AG04449 (cell line): ENCODE measurements at regions not wholly inside any gene's neighbourhood (a gene's known extent, or its start where the extent isn't known, plus 50 kb on each side); places are given as distances from the start of the nearest gene placed in this dataset.

Experiments used
- CTCF ChIA-PET: fragments of 350-600 bp; formaldehyde crosslinking; extraction: SDS; loops from one replicate; lab custom pipeline; 2021; ENCODE audit warnings: antibody characterized with exemption; lab: Yijun Ruan, JAX
- POLR2A ChIA-PET: fragments of 400-600, 350-600 bp; formaldehyde crosslinking; extraction: SDS; loops from one replicate; lab custom pipeline; 2020; ENCODE audit warnings: antibody characterized with exemption, inconsistent platforms; lab: Yijun Ruan, JAX
- DNase-seq: peaks from one replicate; pipeline ENCODE4 v3.0.0-alpha.2; 2010; ENCODE audit warnings: low read depth, low spot score
- H3K4me3 ChIP-seq: 2 replicates; pipeline ENCODE4 v1.5.1; 2011; ENCODE audit warnings: low read depth, mild to moderate bottlenecking, control low read depth, low read length
- TF ChIP-seq, protein P1 (sequence below): IDR thresholded peaks from one replicate; pipeline ENCODE4 v1.5.1; 2011; ENCODE audit warnings: mild to moderate bottlenecking, moderate library complexity, low read length, control low read depth, inconsistent platforms; ENCODE audit not compliant: insufficient read depth; ENCODE audit errors: missing control alignments

DNA sequence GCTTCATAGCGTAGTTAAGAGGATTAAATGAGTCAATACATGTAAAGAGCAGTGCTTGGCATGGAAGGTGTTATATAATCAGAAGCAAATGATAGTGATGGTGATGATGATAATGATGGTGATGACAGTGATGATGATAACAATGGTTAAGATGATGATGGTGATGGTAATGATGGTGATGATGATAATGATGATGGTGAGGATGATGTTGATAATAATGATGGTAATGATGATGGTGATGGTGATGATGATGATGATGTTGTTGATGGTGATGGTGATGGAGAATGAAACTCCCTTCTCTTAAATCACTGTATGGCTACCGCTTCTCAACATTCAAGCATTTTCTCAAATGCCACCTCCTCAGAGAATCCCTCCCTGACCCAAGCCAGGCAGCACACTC is 190.5 kb downstream of the TMEM132E start:
- TF ChIP-seq, protein P1, sequence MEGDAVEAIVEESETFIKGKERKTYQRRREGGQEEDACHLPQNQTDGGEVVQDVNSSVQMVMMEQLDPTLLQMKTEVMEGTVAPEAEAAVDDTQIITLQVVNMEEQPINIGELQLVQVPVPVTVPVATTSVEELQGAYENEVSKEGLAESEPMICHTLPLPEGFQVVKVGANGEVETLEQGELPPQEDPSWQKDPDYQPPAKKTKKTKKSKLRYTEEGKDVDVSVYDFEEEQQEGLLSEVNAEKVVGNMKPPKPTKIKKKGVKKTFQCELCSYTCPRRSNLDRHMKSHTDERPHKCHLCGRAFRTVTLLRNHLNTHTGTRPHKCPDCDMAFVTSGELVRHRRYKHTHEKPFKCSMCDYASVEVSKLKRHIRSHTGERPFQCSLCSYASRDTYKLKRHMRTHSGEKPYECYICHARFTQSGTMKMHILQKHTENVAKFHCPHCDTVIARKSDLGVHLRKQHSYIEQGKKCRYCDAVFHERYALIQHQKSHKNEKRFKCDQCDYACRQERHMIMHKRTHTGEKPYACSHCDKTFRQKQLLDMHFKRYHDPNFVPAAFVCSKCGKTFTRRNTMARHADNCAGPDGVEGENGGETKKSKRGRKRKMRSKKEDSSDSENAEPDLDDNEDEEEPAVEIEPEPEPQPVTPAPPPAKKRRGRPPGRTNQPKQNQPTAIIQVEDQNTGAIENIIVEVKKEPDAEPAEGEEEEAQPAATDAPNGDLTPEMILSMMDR = no peak
- ChIA-PET POLR2A (no interaction called here), CTCF (no interaction called here)
- no peak for DNase-seq
- H3K4me3 ChIP-seq = no peak overlapping the region

DNA sequence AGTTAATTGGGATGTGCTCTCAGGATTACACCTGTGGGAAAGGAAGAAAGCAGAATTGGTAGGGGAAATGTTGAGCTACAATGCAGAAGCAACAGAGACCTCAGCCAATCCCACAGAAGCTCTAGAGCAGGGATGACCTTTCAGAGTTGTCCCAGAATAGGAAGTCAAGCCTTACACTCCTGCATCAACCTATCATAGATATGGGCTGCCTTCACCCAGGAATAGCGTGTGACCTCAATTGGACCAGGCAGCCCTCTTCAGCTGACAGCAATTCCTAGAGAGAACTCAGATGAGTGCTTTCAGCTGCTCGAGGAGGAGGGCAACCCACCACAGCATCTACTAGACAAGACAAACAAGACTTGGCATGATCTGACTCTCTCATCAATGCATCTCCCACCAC is 189.7 kb downstream of the TMEM132E start:
- DNase-seq = no peak
- TF ChIP-seq, protein P1 = no peak
- POLR2A ChIA-PET = no interaction called here

DNA sequence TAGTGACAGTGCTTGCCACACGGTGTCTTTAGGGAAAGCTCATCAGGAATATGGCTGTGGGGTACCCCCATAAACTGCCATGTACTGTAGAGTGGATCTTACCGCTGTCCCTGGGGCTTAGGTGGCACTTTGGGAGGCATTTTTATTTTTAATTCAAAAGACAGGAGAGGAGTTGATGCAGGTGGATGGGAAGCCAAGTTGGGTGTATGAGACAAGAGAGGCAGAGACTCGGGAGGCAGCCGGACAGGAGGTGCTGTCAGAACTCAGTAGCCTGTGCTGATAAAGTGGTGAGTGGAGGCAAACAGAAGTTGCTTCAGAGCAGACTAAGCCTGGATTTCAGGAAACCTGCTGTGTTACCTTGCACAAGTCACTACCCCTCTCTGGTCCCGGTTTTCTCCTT is 185.9 kb downstream of the TMEM132E start:
- CTCF ChIA-PET = no interaction called here
- H3K4me3 ChIP-seq = no peak overlapping the region
- POLR2A ChIA-PET = no interaction called here
- TF ChIP-seq, protein P1 = no peak
- DNase-seq = no peak

More for the DNA sequence above, 189.7 kb downstream of the TMEM132E start:
- CTCF ChIA-PET = no interaction called here
- no peak overlapping the region for H3K4me3 ChIP-seq

DNA sequence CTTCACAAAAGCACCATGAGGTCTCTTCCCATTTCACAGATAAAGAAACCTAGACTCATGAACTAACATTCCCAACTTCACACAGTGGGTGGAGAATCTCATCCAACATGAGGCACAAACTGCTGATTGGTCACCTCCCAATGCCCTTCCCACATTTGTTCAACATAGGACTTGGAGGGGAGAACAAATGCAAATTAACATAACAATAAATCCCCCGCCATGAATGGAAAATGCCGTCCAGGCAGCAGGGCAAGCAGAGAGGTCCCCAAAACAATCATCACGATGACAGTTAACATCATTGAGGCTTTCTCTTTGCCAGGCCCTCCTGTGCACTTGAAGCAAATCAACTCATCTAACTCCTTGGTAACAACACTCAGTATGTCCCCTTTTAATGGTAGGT is 185.3 kb downstream of the TMEM132E start:
- no peak for DNase-seq
- no peak overlapping the region for H3K4me3 ChIP-seq
- ChIA-PET CTCF (no interaction called here), POLR2A (no interaction called here)
- TF ChIP-seq, protein P1 = no peak

DNA sequence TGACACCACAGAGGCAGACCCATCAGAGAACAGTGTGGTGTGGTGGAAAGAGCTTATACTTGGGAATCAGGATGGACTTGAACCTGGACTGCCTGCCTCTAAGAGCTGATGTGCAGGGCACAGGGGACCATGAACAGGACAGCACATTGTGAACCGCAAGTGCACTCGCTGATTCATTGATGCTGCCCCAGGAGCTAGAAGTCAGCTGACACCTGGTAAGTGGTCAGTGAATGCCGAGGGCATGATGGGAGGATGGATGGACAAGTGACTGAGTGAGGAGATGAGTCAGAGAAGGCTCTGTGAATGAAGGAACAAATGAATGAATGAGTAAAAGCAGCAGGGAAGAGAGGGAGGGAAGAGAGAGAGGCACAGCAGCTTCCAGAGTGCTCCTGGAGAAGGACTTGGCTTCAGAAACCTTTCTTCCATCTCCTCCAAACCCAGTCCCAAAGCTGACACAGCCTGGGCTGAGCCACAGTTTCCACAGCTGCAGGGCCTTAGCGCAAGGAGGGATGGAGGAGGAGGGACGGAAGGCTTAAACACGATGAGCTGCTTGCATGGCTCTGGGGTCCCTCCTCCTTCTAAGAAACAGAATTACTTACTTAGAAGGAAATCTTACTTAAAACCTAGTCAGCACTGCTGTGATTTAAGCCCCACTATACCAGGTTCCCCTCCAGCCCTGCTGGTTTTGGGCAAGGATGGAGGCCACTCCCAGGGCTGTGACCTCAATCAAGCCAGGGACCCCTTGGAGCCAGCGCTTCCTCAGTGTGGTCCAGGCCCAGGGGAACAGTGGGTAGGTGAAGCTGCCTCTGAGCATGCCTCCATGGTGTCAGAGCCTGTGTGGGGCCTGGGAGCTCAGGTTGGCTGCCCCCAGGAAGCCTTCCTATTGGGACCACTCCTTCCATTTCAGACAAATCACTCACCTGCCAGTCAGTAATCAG is 184.6 kb downstream of the TMEM132E start:
- H3K4me3 ChIP-seq = no peak overlapping the region
- no peak for DNase-seq
- ChIA-PET CTCF (no interaction called here), POLR2A (no interaction called here)
- TF ChIP-seq, protein P1 = no peak

DNA sequence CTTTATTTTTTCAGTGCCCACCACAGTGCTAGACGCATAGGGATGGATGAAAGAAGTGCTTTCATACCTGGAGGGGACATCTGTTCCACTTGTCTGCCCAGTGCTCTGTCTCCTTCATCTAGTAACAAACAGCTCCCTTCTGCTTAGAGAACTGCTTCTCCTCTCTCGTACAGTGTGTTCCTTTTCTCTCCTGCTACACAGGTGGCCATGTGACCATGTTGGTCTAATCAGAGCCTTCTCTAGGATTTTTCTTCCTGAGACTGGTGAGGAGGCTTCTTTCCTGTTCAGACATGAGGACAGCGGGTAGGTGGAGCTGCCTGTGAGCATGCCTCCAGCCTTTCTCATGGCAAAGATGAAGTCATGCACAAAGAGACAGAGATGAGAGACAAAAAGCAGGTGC is 182.7 kb downstream of the TMEM132E start:
- ChIA-PET CTCF (no interaction called here), POLR2A (no interaction called here)
- no peak for DNase-seq
- TF ChIP-seq, protein P1 = no peak
- no peak overlapping the region for H3K4me3 ChIP-seq
